ENCODE measurements at regions not wholly inside any gene's neighbourhood (a gene's known extent, or its start where the extent isn't known, plus 50 kb on each side); places are given as distances from the start of the nearest gene placed in this dataset.

- no peak overlapping the region for H3K4me3 ChIP-seq (ENCODE audit: low read depth, low read length)
- TF ChIP-seq, protein P1, sequence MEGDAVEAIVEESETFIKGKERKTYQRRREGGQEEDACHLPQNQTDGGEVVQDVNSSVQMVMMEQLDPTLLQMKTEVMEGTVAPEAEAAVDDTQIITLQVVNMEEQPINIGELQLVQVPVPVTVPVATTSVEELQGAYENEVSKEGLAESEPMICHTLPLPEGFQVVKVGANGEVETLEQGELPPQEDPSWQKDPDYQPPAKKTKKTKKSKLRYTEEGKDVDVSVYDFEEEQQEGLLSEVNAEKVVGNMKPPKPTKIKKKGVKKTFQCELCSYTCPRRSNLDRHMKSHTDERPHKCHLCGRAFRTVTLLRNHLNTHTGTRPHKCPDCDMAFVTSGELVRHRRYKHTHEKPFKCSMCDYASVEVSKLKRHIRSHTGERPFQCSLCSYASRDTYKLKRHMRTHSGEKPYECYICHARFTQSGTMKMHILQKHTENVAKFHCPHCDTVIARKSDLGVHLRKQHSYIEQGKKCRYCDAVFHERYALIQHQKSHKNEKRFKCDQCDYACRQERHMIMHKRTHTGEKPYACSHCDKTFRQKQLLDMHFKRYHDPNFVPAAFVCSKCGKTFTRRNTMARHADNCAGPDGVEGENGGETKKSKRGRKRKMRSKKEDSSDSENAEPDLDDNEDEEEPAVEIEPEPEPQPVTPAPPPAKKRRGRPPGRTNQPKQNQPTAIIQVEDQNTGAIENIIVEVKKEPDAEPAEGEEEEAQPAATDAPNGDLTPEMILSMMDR (IDR thresholded peaks at IDR 0.05; ENCODE audit: control insufficient read depth, extremely low read depth, insufficient read depth) = no peak
- DNase-seq (ENCODE audit: low read depth) = no peak
Measured at GRCh38 chr15:101568821-101569555, 79.5 kb upstream of the PCSK6 start.

DNA sequence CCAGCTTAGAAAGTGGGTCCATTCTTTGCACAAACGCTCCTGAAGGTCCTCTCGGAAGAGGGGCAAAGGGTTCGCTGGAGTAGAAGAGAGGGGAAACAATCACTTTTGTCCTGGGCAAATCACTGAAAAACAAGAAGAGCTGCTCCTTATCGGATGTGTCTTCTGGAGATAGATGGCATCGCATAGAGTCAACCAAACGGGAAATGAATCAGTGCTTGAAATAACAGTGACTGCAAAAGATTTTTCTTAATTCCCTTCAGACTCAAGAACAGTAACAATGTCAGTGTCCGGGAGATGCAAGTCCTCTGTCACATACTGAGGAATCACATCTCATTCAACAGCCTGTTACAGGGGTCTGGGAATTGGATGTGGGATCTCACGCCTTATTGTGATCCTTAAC is 78.8 kb upstream of the PCSK6 start:
- no peak overlapping the region for H3K4me3 ChIP-seq (ENCODE audit: low read depth, low read length)
- DNase-seq (ENCODE audit: low read depth) = no peak
- TF ChIP-seq, protein P1 (IDR thresholded peaks at IDR 0.05; ENCODE audit: control insufficient read depth, extremely low read depth, insufficient read depth) = no peak

- H3K4me3 ChIP-seq (ENCODE audit: low read depth, low read length) = no peak overlapping the region
- TF ChIP-seq, protein P1 (IDR thresholded peaks at IDR 0.05; ENCODE audit: control insufficient read depth, extremely low read depth, insufficient read depth) = no peak
- no peak for DNase-seq (ENCODE audit: low read depth)
Measured at GRCh38 chr15:101566748-101567488, 77.4 kb upstream of the PCSK6 start.

DNA sequence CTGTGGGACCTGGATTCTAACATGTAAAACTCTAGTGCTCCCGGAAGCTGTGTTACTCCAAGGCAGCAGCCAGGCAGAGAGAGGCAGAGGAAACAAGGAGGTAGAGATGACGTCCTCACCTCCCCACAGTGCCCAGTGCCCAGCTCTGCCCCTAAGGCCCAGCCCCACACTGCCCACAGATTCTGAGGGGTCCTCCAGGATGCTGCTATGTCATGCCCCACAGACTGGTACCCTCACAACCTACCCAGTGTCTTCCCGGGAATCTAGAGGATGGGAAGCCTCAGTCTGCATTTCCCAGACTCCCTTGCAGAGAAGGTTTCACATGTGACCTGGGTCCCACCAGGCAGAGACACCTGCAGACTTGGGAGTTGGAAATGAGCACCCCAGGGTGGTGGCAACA is 75.9 kb upstream of the PCSK6 start:
- DNase-seq (ENCODE audit: low read depth) = no peak
- no peak overlapping the region for H3K4me3 ChIP-seq (ENCODE audit: low read depth, low read length)
- TF ChIP-seq, protein P1 (IDR thresholded peaks at IDR 0.05; ENCODE audit: control insufficient read depth, extremely low read depth, insufficient read depth) = no peak

- TF ChIP-seq, protein P1 (IDR thresholded peaks at IDR 0.05; ENCODE audit: control insufficient read depth, extremely low read depth, insufficient read depth) = no peak
- no peak overlapping the region for H3K4me3 ChIP-seq (ENCODE audit: low read depth, low read length)
- DNase-seq (ENCODE audit: low read depth) = no peak
Measured at GRCh38 chr15:101563176-101563796, 73.8 kb upstream of the PCSK6 start.

DNA sequence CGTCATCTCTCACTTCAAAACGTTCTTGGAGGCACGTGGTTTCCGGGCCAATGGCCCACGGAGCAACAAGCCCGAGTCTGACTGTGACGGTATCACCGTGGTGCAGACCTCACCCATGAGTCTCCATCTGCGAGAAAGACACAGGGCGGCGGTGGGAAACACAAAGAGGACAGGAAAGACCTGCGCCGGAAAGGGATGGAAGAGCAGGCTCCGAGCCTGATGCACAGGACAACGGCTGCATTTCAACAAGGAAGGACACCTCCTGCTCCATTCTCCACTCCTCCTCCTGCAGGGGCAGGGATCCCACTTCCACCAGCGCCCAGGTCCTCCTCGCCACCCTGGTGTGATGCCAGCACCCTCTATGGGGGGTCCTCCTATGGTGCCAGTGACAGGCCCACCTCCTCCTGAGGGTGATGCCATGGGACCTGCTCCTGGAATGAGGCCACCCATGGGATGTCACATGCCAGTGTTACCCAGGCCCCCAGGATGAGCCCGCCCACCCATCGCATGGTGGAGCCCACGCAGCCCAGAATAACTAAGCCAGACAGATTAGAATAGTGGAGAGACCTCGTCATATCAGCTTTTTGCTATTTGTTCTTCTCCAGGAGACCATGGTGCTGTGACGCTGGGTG is 73.0 kb upstream of the PCSK6 start:
- TF ChIP-seq, protein P1 (IDR thresholded peaks at IDR 0.05; ENCODE audit: control insufficient read depth, extremely low read depth, insufficient read depth) = no peak
- DNase-seq (ENCODE audit: low read depth) = no peak
- H3K4me3 ChIP-seq (ENCODE audit: low read depth, low read length) = no peak overlapping the region
